ENCODE measurements at regions not wholly inside any gene's neighbourhood (a gene's known extent, or its start where the extent isn't known, plus 50 kb on each side); places are given as distances from the start of the nearest gene placed in this dataset.
"Not testable (repeated sequence)": the region's sequence is repeated elsewhere in the genome, so short reads cannot be mapped to it uniquely, and the experiment has no call there.

GRCh38 chr6:26799903-26800633 is 140.5 kb upstream of the ZNF322 start:
- not testable (repeated sequence) for DNase-seq

GRCh38 chr6:26803762-26804161 is 144.2 kb upstream of the ZNF322 start:
- DNase-seq: not testable (repeated sequence)

GRCh38 chr6:26811486-26812116 is 152.1 kb upstream of the ZNF322 start:
- DNase-seq: not testable (repeated sequence)

GRCh38 chr6:26818640-26819225 is 159.2 kb upstream of the ZNF322 start:
- DNase-seq: not testable (repeated sequence)

DNA sequence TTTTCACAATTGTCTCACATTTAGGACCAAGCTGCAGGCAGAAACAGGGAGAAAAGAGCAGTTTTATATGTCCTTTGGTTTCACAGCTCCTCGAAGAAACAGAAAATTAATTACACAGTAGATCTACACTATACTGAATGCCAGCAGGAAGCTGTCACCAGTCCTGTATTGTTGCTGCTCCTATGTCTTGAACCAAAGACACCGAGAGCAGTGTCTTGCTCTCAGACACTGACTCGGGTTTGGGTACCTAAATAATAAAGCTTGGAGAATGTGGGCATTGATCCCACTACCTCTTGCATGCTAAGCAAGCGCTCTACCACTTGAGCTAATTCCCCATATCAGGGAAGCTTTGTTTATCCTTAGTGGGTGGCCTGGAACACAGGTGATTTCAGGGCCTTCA is 168.4 kb upstream of the ZNF322 start:
- not testable (repeated sequence) for DNase-seq

- not testable (repeated sequence) for DNase-seq
Observed at GRCh38 chr6:26829480-26829879, 169.9 kb upstream of the ZNF322 start.

DNA sequence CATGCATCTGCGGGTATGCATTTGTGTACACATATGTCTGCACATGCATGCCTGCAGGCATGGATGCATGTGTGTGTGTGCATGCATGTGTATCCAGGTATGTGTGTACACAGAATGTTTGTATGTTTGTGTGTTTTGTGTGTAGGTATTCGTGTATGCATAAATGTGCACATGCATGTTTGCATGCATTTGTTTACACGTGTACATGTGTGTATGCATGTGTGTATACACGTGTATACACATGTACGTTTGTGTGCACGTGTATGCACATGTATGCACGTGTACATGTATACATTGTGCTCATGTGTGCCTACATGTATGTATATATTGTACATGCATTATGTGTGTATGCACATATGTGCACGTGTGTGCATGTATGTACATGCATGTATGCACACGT is 171.4 kb upstream of the ZNF322 start:
- DNase-seq: not testable (repeated sequence)

GRCh38 chr6:26835707-26836106 is 176.2 kb upstream of the ZNF322 start:
- not testable (repeated sequence) for DNase-seq

- DNase-seq: not testable (repeated sequence)
Observed at GRCh38 chr6:26836657-26837056, 177.1 kb upstream of the ZNF322 start.

- not testable (repeated sequence) for DNase-seq
Observed at GRCh38 chr6:26844823-26845222, 185.3 kb upstream of the ZNF322 start.

DNA sequence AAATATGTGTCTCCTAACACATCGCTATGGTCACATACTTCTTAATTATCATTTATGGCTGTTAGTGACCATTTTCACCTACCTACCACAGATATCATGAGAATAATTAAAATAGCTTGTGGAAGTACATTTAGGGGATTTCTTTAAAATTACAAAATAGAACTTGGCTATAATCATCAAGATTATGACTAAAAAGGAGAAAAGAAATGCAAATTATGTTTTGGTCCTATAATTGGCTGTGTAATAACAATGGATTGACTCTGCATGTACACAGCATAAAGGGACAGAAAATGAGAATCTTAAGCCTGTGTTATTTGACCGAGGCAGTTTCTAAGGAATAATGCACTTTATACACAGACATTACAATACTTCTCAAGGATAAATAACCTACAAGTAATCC is 197.7 kb upstream of the ZNF322 start:
- DNase-seq: not testable (repeated sequence)

GRCh38 chr6:26859067-26859770 is 199.7 kb upstream of the ZNF322 start:
- DNase-seq: not testable (repeated sequence)

GRCh38 chr6:26859771-26860163 is 200.2 kb upstream of the ZNF322 start:
- not testable (repeated sequence) for DNase-seq

DNA sequence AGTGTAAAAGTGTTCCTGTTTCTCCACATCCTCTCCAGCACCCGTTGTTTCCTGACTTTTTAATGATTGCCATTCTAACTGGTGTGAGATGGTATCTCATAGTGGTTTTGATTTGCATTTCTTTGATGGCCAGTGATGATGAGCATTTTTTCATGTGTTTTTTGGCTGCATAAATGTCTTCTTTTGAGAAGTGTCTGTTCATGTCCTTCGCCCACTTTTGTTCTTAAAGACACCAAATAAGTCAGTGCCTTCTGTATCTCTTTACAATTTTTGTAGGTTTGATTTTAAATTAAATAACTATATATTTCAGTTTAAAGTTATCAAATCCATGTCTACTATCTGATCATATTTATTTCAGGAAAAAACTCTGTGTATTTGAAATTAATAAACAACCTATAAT is 202.4 kb upstream of the ZNF322 start:
- DNase-seq: not testable (repeated sequence)

- not testable (repeated sequence) for DNase-seq
Observed at GRCh38 chr6:26863641-26864040, 204.1 kb upstream of the ZNF322 start.

- DNase-seq: not testable (repeated sequence)
Observed at GRCh38 chr6:26898785-26899184, 239.2 kb upstream of the ZNF322 start.

DNA sequence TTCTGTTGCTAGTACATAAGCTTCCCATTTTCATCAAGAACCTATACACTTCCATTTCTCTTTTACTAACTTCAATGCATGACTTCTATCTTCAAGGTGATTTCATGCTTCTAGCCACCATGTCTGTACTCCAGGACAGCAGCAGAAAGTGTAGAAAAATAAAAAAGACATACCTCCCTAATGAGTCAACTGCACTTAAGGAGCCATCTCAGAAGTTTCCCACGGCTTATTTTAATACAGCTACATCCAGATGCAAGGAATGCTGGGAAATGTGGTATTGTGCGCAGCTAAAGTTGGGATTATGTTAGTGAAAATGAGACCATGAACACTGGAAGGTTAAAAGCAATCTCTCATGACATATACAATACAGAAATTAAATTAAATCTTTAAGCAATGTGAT is 264.7 kb upstream of the ZNF322 start:
- not testable (repeated sequence) for DNase-seq

- not testable (repeated sequence) for DNase-seq
Observed at GRCh38 chr6:26928190-26928589, 268.6 kb upstream of the ZNF322 start.

DNA sequence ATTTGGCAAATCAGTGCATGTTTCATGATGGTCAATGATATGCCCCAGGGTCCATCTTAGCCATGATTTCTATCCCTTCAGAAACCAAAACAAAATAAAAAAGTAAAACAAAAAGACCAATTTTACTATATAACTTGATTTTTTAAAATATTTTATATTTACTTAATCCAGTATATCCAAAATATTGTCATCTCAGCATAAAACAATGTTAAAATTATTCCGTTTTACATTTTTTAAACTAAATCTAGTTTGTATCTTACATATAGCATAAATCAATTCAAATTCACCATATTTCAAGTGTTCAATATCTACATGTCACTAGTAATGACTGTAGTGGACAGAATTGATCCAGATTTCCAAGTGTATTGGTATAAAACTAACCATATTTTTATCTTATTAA is 277.7 kb upstream of the ZNF322 start:
- not testable (repeated sequence) for DNase-seq

- not testable (repeated sequence) for DNase-seq
Observed at GRCh38 chr6:26951211-26951610, 291.7 kb upstream of the ZNF322 start.

- DNase-seq: peak; percentile 98
Observed at GRCh38 chr6:26956078-26956600, 291.4 kb upstream of the PRSS16 start.

GRCh38 chr6:26956601-26957184 is 290.8 kb upstream of the PRSS16 start:
- peak; percentile 34 for DNase-seq
